Erythroblast (primary cell): ENCODE measurements at regions not wholly inside any gene's neighbourhood (a gene's known extent, or its start where the extent isn't known, plus 50 kb on each side); places are given as distances from the start of the nearest gene placed in this dataset.

Experiments
- GATA1 ChIP-seq: IDR thresholded peaks from 2 replicates; pipeline ENCODE4 v1.6.1; 2011; ENCODE audit warnings: low read depth, mild to moderate bottlenecking, control low read depth, low read length, moderate library complexity
- POLR2A ChIP-seq: IDR thresholded peaks from 2 replicates; pipeline ENCODE4 v1.6.1; 2011; ENCODE audit warnings: mild to moderate bottlenecking, low read length

GRCh38 chr18:55981712-55982475 is 393.9 kb upstream of the TCF4 start:
- TF ChIP-seq POLR2A: no peak
- TF ChIP-seq GATA1: no peak
